NCI-H1694 (cell line): ENCODE measurements at regions not wholly inside any gene's neighbourhood (a gene's known extent, or its start where the extent isn't known, plus 50 kb on each side); places are given as distances from the start of the nearest gene placed in this dataset.
"Not testable (repeated sequence)": the region's sequence is repeated elsewhere in the genome, so short reads cannot be mapped to it uniquely, and the experiment has no call there.

Experiments
- DNase-seq: peaks from one replicate; lab custom pipeline; 2025; lab: John Stamatoyannopoulos, UW

- DNase-seq, result no peak
These were observed 457.8 kb downstream of the EPM2A start for GRCh38 chr6:145277358-145278086.

GRCh38 chr6:145278163-145278807, 457.0 kb downstream of the EPM2A start:
- DNase-seq, result no peak

- DNase-seq, result no peak
These were observed 455.8 kb downstream of the EPM2A start for GRCh38 chr6:145279551-145279950.

GRCh38 chr6:145279993-145280392, 455.3 kb downstream of the EPM2A start:
- no peak for DNase-seq

- not testable (repeated sequence) for DNase-seq
These were observed 452.1 kb downstream of the EPM2A start for GRCh38 chr6:145283209-145283608.

- DNase-seq, result no peak
These were observed 451.5 kb downstream of the EPM2A start for GRCh38 chr6:145283856-145284255.

- no peak for DNase-seq
These were observed 448.4 kb downstream of the EPM2A start for GRCh38 chr6:145286916-145287315.

GRCh38 chr6:145289573-145289972, 445.7 kb downstream of the EPM2A start:
- DNase-seq, result no peak

GRCh38 chr6:145290122-145290521, 445.2 kb downstream of the EPM2A start:
- no peak for DNase-seq

- DNase-seq, result no peak
These were observed 443.3 kb downstream of the EPM2A start for GRCh38 chr6:145292066-145292465.

- DNase-seq, result no peak
These were observed 440.4 kb downstream of the EPM2A start for GRCh38 chr6:145294942-145295341.

- no peak for DNase-seq
These were observed 439.6 kb downstream of the EPM2A start for GRCh38 chr6:145295746-145296145.

- DNase-seq, result no peak
These were observed 429.6 kb downstream of the EPM2A start for GRCh38 chr6:145305670-145306069.

GRCh38 chr6:145306489-145306888, 428.8 kb downstream of the EPM2A start:
- no peak for DNase-seq

GRCh38 chr6:145309842-145310535, 425.3 kb downstream of the EPM2A start:
- no peak for DNase-seq

GRCh38 chr6:145312481-145312880, 422.8 kb downstream of the EPM2A start:
- DNase-seq, result no peak

- DNase-seq, result no peak
These were observed 422.1 kb downstream of the EPM2A start for GRCh38 chr6:145313041-145313855.

GRCh38 chr6:145315982-145316600, 419.2 kb downstream of the EPM2A start:
- no peak for DNase-seq

- DNase-seq, result no peak
These were observed 416.4 kb downstream of the EPM2A start for GRCh38 chr6:145318952-145319351.

GRCh38 chr6:145319605-145320004, 415.7 kb downstream of the EPM2A start:
- DNase-seq, result no peak

- no peak for DNase-seq
These were observed 411.7 kb downstream of the EPM2A start for GRCh38 chr6:145323646-145324045.

GRCh38 chr6:145327586-145327985, 407.7 kb downstream of the EPM2A start:
- no peak for DNase-seq
